ENCODE measurements at regions not wholly inside any gene's neighbourhood (a gene's known extent, or its start where the extent isn't known, plus 50 kb on each side); places are given as distances from the start of the nearest gene placed in this dataset.

- Histone ChIP-seq H3K27me3 (no peaks in the 10 kb centered on the region), H3K4me3 (no peak overlapping the region), H3K36me3 (no peaks in the 10 kb centered on the region), H3K9me3 (no peaks in the 10 kb centered on the region), H3K4me1 (no peaks in the 10 kb centered on the region), H3K27ac (replicated peaks in 1 of 4) (no peak overlapping the region)
- no peak for DNase-seq (ENCODE audit: extremely low spot score)
- WGBS = 93% methylated on average over 2 of the region's 2 CpGs
- TF ChIP-seq POLR2A (IDR thresholded peaks at IDR 0.05; ENCODE audit: low read depth) (no peak), POLR2AphosphoS5 (IDR thresholded peaks at IDR 0.05) (no peak), CTCF (IDR thresholded peaks at IDR 0.05) (no peak), EP300 (IDR thresholded peaks at IDR 0.05) (no peak)
- intact Hi-C loops (cut with DNase I) = no loop called here
Observed at GRCh38 chr3:182523836-182524235, 269.5 kb upstream of the ATP11B start.

GRCh38 chr3:182524711-182525401, 268.4 kb upstream of the ATP11B start:
- intact Hi-C loops (cut with DNase I) = no loop called here
- 70% methylated on average over 5 of the region's 5 CpGs for WGBS

GRCh38 chr3:182525766-182526374, 267.4 kb upstream of the ATP11B start:
- no peak overlapping the region for H3K4me3 ChIP-seq
- intact Hi-C loops (cut with DNase I) = no loop called here
- peak; percentile 19 for DNase-seq (ENCODE audit: extremely low spot score)
- H3K36me3 ChIP-seq = no peaks in the 10 kb centered on the region
- H3K27ac ChIP-seq (replicated peaks in 1 of 4) = no peak overlapping the region
- TF ChIP-seq CTCF (IDR thresholded peaks at IDR 0.05) = no peak
- no peak for TF ChIP-seq POLR2A (IDR thresholded peaks at IDR 0.05; ENCODE audit: low read depth)
- TF ChIP-seq EP300 (IDR thresholded peaks at IDR 0.05) = no peak
- no peak for TF ChIP-seq POLR2AphosphoS5 (IDR thresholded peaks at IDR 0.05)
- 71% methylated on average over 4 of the region's 4 CpGs for whole genome bisulfite sequencing
- H3K27me3 ChIP-seq = no peaks in the 10 kb centered on the region
- no peaks in the 10 kb centered on the region for H3K4me1 ChIP-seq
- no peaks in the 10 kb centered on the region for H3K9me3 ChIP-seq

More at GRCh38 chr3:182524711-182525401, 268.4 kb upstream of the ATP11B start:
- H3K4me1 ChIP-seq = no peaks in the 10 kb centered on the region
- H3K4me3 ChIP-seq = no peak overlapping the region
- no peaks in the 10 kb centered on the region for H3K36me3 ChIP-seq
- H3K9me3 ChIP-seq = no peaks in the 10 kb centered on the region
- H3K27ac ChIP-seq (replicated peaks in 1 of 4) = no peak overlapping the region
- peak; percentile 2 for DNase-seq (ENCODE audit: extremely low spot score)
- TF ChIP-seq CTCF (IDR thresholded peaks at IDR 0.05) (no peak), POLR2AphosphoS5 (IDR thresholded peaks at IDR 0.05) (no peak), EP300 (IDR thresholded peaks at IDR 0.05) (no peak), POLR2A (IDR thresholded peaks at IDR 0.05; ENCODE audit: low read depth) (no peak)
- H3K27me3 ChIP-seq = no peaks in the 10 kb centered on the region

GRCh38 chr3:182527745-182528144, 265.6 kb upstream of the ATP11B start:
- no peaks in the 10 kb centered on the region for H3K27me3 ChIP-seq
- no peak overlapping the region for H3K27ac ChIP-seq (replicated peaks in 1 of 4)
- intact Hi-C loops (cut with DNase I) = no loop called here
- H3K36me3 ChIP-seq = no peaks in the 10 kb centered on the region
- H3K9me3 ChIP-seq = no peaks in the 10 kb centered on the region
- no peak overlapping the region for H3K4me3 ChIP-seq
- TF ChIP-seq CTCF (IDR thresholded peaks at IDR 0.05) (no peak), EP300 (IDR thresholded peaks at IDR 0.05) (no peak), POLR2A (IDR thresholded peaks at IDR 0.05; ENCODE audit: low read depth) (no peak), POLR2AphosphoS5 (IDR thresholded peaks at IDR 0.05) (no peak)
- no peaks in the 10 kb centered on the region for H3K4me1 ChIP-seq
- DNase-seq (ENCODE audit: extremely low spot score) = peak; percentile 34

Measured in esophagus muscularis mucosa (tissue), 4 donors.